ENCODE measurements at regions not wholly inside any gene's neighbourhood (a gene's known extent, or its start where the extent isn't known, plus 50 kb on each side); places are given as distances from the start of the nearest gene placed in this dataset.
"Not testable (repeated sequence)": the region's sequence is repeated elsewhere in the genome, so short reads cannot be mapped to it uniquely, and the experiment has no call there.

DNA sequence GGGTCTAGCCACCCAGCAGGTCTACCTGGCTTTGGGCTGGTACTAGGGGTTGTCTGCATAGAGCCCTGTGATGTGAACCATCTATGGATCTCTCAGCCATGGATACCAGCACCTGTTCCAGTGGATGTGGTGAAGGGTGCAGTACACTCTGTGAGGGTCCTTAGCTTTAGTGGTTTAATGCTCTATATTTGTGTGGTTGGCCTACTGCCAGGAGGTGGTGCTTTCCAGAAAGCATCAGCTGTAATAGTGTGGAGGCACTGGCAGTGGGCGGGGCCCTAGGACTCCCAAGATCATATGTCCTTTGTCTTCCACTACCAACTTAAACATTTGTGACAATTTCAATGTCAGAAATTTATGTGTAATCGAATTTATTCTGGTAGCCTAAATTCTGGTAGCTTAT, 1065.1 kb downstream of the RPIA start:
- DNase-seq (ENCODE audit: low read depth) = not testable (repeated sequence)

- not testable (repeated sequence) for DNase-seq (ENCODE audit: low read depth)
Measured at GRCh38 chr2:89758332-89759026, 1067.0 kb downstream of the RPIA start.

DNA sequence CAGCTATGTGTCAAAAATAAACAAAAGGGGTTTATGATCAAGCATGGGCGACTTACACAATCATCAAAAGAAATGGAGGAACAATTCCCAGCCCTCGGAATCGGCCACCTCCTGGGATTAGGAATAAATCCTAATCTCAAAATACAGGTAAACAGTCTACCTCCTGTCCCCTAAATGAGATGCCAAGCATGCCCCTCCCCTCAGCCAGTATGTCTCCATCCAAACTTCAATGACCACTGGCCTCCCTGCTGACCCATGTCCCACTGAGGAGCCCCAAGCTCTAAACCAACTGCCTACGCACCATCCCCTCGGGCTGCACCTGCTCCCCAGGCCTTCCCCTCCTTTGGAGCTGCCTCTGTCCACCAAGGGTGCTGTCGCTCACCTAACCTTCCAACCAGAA, 1069.3 kb downstream of the RPIA start:
- DNase-seq (ENCODE audit: low read depth) = not testable (repeated sequence)

DNA sequence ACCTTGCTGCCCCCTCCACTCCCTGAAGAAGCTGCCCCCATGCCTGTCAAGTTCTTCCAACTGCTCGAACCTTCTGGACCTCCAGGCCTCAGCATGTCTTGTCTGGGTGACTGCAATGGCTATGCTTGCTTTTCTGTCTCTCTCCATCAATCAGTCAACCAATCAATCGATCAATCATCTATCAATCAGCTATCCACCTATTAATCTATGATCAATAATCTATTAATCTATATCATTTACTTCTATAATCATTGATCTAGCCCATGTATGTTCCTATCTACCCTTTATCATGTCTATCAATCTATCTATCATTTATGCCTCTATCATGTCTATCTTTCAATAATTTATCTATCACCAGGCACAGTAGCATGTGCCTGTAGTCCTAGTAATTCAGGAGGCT, 1069.7 kb downstream of the RPIA start:
- not testable (repeated sequence) for DNase-seq (ENCODE audit: low read depth)

DNA sequence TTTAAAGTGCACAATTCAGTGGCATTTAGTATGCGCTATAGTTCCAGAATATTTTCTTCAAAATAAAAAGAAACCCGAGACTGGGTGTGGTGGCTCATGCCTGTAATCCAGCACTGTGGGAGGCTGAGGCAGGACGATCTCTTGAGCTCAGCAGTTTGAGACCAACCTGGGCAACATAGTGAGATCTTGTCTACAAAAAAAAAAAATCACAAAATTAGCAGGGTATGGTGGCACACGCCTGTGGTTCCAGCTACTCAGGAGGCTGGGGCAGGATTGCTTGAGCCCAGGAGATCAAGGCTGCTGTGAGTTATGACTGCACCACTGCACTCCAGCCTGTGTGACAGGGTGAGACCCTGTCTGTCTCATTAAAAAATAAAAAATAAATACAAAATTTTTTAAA, 1070.4 kb downstream of the RPIA start:
- DNase-seq (ENCODE audit: low read depth) = not testable (repeated sequence)

- not testable (repeated sequence) for DNase-seq (ENCODE audit: low read depth)
Measured at GRCh38 chr2:89762461-89763253, 1071.2 kb downstream of the RPIA start.

DNA sequence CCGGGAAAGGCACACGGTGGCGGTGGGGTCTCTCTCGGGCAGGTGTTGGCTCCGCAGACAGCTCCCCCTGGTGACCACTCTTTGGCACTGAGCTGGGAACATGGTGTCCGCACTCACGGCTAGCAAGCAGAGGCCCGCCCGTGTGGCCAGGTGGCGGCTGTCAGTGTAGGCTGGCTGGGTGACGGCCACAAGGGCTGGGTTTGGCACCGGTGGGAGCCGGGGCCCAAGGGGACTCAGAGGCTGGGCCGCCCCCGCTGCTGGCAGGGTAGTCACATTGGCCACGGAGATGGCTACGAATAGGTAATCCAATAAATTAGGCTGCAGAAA, 1071.7 kb downstream of the RPIA start:
- no peak for DNase-seq (ENCODE audit: low read depth)

- DNase-seq (ENCODE audit: low read depth) = no peak
Measured at GRCh38 chr2:89763581-89764485, 1072.4 kb downstream of the RPIA start.

DNA sequence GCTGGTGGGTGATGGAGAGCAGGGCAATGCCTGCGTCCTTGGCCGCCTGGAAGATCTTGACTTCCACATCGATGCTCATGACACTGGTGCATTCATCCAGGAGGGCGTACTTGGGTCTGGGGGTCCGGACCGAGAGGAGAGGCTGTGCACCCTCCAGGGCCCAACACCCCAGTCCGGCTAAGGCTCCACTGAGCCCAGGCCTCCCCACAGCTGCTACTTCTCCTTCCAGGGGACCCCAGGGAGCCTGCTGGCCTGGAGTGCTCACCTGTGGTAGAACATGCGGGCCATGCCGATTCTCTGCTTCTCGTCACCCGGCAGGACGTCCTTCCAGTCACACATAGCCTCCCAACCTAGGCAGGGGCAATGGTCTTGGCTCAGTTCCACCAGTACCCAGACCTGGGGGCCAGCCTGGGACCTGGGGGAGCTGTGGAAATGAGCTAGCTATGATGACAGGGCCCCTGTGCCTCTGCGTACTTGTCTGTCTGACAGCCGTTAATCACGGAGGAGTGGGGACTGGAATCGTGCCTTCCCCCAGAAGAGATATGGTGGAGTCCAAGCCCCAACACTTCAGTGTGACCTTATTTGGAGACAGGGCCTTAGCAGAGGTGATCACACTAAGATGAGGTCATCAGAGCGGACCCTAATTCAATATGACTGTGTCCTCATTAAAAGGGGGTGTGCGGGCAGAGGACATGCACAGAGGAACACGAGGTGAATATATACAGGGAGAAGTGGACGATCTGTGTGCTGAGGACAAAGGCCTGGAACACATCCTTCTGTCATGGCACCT, 1073.3 kb downstream of the RPIA start:
- not testable (repeated sequence) for DNase-seq (ENCODE audit: low read depth)

DNA sequence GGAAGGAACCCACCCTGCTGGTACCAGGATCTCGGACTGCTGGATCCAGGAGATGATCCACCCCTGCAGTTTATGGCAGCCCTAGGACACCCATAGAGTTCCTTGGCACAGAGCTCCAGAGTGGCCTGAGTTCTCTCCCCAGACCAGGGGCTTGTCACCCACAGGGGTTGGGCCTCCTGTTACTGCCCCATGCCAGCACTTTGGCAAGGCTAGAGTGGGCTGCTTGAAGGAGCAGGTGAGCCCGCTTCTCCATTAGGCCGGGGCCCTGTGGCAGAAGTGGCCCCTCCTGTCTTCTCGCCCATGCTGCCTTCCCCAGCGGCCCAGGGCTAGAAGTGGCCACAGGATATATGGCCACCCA, 1073.9 kb downstream of the RPIA start:
- DNase-seq (ENCODE audit: low read depth) = not testable (repeated sequence)

GRCh38 chr2:89766141-89766990, 1074.9 kb downstream of the RPIA start:
- DNase-seq (ENCODE audit: low read depth) = not testable (repeated sequence)

DNA sequence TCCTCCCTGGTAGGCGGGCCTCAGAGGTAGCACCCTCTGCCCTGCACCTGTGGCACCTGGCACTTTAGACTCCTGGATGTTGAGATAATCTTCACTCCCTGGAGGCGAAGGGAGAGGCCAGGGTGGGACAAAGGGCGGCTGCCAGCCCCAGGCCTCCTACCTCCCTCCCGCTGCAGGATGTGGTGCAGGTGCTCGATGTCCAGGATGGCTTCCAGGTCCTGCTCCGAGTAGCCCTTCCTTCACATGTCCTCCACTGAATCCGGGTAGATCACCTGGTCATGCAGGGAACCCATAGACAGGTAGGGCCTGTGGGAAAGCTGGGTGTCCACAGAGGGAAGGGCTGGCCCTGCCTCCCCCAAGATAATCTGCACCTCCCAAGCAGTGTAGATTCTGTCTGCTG, 1075.6 kb downstream of the RPIA start:
- DNase-seq (ENCODE audit: low read depth) = not testable (repeated sequence)

DNA sequence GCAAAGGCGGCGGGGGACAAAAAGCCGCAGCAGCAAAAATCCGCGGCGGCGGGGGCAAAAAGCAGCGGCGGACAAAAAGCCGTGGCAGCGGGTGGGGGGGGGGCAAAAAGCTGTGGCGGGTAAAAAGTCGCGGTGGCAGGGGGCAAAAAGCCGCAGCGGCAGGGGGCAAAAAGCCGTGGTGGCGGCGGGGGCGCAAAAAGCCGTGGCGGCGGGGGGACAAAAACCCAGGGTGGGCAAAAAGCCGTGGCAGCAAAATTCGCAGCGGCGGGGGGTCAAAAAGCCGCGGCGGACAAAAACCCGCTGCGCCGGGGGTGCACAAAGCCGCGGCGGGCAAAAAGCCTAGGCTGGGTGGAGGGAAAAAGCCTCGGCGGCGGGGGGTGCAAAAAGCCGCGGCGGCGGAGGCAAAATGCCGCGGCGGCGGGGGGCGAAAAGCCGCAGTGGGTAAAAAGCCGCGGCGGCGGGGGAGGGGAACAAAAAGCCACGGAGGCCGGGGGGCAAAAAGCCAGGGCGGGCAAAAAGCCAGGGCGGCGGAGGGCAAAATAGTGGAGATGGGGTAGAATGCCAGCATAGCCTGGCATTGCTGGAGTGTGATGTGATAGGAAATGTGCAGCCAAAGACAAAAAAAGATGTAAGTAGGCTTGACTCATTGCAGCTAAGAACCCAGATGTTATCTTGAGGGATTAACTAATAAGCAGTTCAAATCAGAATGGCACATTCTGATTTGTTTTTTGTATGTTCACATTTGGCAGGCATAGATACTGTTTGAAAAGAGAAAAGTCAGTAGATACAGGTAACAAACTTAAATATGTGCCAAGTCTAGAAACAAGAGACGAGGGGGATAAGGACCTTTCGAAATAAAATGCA, 1076.3 kb downstream of the RPIA start:
- DNase-seq (ENCODE audit: low read depth) = no peak

DNA sequence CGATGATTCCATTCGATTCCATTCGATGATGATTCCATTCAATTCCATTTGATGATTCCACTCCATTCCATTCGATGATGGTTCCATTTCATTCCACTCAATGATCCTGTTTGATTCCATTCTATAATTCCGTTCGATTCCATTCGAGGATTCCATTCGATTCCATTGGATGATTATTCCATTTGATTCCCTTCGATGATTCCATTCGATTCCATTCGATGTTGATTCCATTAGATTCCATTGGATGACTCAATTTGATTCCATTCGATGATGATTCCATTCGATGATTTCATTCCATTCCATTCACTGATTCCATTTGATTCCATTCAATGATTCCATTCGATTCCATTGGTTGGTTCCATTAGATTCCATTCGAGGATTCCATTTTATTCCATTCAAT, 1084.4 kb downstream of the RPIA start:
- DNase-seq (ENCODE audit: low read depth) = no peak

DNA sequence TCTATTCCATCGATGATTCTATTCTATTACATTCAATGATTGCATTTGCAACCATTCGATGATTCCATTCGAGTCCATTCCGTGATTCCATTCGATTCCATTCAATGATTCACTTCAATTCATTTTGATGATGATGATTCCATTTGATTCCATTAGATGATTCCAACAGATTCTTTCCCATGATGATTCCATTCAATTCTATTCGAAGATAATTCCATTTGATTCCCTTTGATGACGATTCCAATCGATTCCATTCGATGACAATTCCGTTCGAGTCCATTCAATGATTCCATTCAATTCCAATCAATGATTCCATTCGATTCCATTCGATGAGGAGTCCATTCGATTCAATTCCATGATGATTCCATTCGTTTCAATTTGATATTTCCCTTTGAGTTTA, 1088.8 kb downstream of the RPIA start:
- DNase-seq (ENCODE audit: low read depth) = no peak

- DNase-seq (ENCODE audit: low read depth) = no peak
Measured at GRCh38 chr2:89781962-89782361, 1090.5 kb downstream of the RPIA start.

DNA sequence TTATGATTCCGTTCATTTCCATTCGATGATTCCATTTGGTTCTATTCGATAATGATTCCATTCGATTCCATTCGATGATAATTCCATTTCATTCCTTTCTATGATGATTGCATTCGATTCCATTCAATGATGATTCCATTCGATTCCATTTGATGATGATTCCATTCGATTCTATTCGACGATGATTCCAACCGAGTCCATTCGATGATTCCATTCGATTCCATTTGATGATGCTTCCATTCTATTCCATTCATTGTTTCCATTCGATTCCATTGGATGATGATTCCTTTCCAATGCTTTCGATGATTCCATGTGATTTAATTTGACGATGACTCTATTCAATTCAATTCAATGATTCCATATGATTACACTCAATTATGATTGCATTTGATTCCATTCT, 1093.5 kb downstream of the RPIA start:
- no peak for DNase-seq (ENCODE audit: low read depth)

- not testable (repeated sequence) for DNase-seq (ENCODE audit: low read depth)
Measured at GRCh38 chr2:89785528-89785927, 1094.1 kb downstream of the RPIA start.

DNA sequence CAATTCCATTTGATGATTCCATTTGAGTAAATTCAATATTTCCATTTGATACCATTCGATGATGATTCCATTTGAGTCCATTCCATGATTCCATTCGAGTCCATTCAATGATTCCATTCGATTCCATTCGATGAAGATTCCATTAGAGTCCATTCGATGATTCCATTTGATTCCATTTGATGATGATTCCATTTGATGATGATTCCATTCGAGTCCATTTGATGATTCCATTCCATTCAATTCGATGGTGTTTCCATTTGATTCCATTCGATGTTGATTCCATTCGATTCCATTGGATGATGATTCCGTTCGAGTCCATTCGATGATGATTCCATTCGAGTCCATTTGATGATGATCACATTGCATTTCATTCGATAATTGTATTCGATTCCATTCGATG, 1095.2 kb downstream of the RPIA start:
- DNase-seq (ENCODE audit: low read depth) = not testable (repeated sequence)

- DNase-seq (ENCODE audit: low read depth) = not testable (repeated sequence)
Measured at GRCh38 chr2:89795530-89795929, 1104.1 kb downstream of the RPIA start.

All from GM04503 (cell line).